Gastroesophageal sphincter (tissue), 3 donors: ENCODE measurements at regions not wholly inside any gene's neighbourhood (a gene's known extent, or its start where the extent isn't known, plus 50 kb on each side); places are given as distances from the start of the nearest gene placed in this dataset.

ENCODE experiments used
- CTCF ChIP-seq, 4 experiments: fragments of 200-600 bp in 2 of 4; fragments of 450-650 bp in 2 of 4; sonication (generic) in 1 of 4; IDR thresholded peaks; one replicate each; pipeline ENCODE4 v1.5.1; 2017 to 2019; ENCODE audit warnings: antibody characterized with exemption in 4 of 4, mild to moderate bottlenecking in 2 of 4, moderate library complexity in 2 of 4
- POLR2A ChIP-seq, 2 donors: fragments of 450-650 bp; IDR thresholded peaks; one replicate each; pipeline ENCODE4 v1.6.1; 2017; ENCODE audit warnings: antibody characterized with exemption in 2 of 2, mild to moderate bottlenecking in 2 of 2, moderate library complexity in 1 of 2
- POLR2AphosphoS5 ChIP-seq: sonication (generic); formaldehyde crosslinking; IDR thresholded peaks from one replicate; pipeline ENCODE4 v1.6.1; 2017; ENCODE audit warnings: antibody characterized with exemption

- TF ChIP-seq CTCF (IDR thresholded peaks at IDR 0.05) (no peak), POLR2AphosphoS5 (no peak), POLR2A (IDR thresholded peaks at IDR 0.05) (no peak)
Observed at GRCh38 chr3:95167748-95168147, 1104.9 kb downstream of the NSUN3 start.
